AG09309 (cell line): ENCODE measurements at regions not wholly inside any gene's neighbourhood (a gene's known extent, or its start where the extent isn't known, plus 50 kb on each side); places are given as distances from the start of the nearest gene placed in this dataset.

Source experiments
- DNase-seq: peaks from one replicate; pipeline ENCODE4 v3.0.0-alpha.2; 2010; ENCODE audit warnings: low read depth
- H3K4me3 ChIP-seq: 2 replicates; pipeline ENCODE4 v1.5.1; 2011; ENCODE audit warnings: mild to moderate bottlenecking, low read depth, low read length, moderate library complexity; ENCODE audit not compliant: control insufficient read depth
- TF ChIP-seq, protein P1 (sequence below): IDR thresholded peaks from 2 replicates; pipeline ENCODE4 v1.5.1; 2011; ENCODE audit warnings: mild to moderate bottlenecking, low read depth, low read length, inconsistent platforms; ENCODE audit not compliant: insufficient read depth, control insufficient read depth; ENCODE audit errors: missing control alignments

DNA sequence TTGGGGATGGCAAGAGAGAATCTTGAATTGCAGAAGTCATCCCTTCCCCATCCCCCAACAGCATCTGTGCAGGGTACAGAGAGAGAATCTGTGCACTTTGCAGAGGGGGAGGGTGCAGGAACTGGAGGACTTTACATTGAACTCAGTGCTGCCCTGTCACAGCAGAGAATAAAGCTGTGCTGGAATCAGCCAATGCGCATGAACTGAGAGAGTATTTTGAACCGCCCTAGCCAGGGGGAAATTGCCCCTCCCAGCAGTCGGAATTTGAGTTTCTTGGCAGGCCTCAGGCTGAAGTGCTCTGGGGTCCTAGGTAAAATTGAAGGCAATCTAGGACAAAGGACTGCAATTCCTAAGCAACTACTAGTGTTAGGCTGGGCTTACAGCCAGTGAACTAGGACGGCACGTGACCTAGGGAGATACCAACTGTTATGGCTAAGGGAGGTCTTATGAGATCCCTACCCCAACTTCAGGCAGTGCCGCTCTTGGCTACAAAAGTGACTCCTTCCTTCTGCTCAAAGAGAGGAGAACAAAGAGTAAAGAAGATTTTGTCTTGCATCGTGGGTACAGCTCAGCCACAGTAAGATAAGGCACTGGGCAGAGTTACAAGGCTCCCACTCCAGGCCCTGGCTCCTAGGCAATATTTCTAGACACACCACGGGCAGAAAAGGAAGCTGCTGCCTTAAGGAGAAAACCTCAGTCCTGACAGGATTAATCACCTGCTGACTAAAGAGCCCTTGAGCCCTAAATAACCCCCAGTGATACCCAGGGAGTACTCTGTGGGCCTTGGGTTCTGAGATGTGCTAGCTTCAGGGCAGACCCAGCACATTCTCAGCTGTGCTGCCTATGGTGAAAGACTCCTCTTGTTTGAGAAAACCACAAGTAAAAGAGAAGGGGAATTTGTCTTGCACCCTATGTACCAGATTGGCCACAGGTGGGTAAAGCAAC is 300.5 kb upstream of the ALCAM start:
- DNase-seq: no peak
- H3K4me3 ChIP-seq: no peak overlapping the region
- TF ChIP-seq, protein P1, sequence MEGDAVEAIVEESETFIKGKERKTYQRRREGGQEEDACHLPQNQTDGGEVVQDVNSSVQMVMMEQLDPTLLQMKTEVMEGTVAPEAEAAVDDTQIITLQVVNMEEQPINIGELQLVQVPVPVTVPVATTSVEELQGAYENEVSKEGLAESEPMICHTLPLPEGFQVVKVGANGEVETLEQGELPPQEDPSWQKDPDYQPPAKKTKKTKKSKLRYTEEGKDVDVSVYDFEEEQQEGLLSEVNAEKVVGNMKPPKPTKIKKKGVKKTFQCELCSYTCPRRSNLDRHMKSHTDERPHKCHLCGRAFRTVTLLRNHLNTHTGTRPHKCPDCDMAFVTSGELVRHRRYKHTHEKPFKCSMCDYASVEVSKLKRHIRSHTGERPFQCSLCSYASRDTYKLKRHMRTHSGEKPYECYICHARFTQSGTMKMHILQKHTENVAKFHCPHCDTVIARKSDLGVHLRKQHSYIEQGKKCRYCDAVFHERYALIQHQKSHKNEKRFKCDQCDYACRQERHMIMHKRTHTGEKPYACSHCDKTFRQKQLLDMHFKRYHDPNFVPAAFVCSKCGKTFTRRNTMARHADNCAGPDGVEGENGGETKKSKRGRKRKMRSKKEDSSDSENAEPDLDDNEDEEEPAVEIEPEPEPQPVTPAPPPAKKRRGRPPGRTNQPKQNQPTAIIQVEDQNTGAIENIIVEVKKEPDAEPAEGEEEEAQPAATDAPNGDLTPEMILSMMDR: no peak

DNA sequence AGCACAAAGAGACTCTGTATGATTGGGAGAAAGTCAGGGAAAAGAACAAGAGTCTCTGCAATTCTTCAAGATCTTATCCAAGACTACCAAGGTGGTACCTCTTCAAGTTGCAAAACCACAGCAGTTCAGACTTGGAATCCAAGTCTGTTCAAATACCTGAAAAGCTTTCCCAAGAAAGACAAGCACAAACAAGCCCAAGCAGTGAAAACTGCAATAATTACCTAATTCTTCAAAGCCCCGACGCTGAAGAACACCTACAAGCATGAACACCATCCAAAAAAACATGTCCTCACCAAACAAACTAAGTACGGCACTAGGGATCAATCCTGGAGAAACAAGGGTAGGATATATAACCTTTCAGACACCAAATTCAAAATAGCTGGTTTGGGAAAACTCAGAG is 299.3 kb upstream of the ALCAM start:
- TF ChIP-seq, protein P1: no peak
- H3K4me3 ChIP-seq: no peak overlapping the region
- DNase-seq: no peak

DNA sequence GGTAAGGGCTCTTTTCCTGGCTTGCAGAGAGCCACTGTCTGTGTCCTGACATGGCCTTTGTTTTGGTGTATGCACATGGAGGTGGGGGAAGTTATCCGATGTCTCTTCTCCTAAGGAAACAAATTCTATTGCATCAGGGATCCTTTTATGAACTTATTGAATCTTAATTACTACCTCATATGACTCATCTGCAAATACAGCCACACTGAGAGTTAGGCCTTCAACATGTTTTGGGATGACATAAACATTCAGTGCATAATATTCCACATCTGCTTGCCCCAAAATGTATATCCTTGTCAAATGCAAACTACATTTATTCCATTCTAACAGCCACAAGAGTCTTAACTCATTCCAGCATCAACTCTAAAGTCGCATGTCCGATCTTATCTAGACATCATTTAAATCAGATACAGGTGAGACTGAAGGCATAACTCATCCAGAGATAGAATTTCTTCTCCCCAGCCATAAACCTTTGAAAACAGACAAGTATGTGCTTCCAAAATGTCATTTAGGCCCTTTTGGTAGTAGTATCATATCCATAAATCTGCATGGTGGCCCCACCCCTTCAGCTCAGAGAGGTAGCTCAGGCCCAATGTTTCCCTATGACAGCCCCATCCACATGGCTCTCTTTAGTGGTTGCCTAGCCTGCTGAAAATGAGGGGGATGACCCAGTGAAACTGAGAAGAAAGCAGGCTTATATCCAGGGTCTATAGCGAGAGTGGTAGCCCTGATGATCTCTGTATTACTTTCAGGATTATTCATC is 289.5 kb upstream of the ALCAM start:
- TF ChIP-seq, protein P1: no peak
- DNase-seq: no peak
- no peak overlapping the region for H3K4me3 ChIP-seq

DNA sequence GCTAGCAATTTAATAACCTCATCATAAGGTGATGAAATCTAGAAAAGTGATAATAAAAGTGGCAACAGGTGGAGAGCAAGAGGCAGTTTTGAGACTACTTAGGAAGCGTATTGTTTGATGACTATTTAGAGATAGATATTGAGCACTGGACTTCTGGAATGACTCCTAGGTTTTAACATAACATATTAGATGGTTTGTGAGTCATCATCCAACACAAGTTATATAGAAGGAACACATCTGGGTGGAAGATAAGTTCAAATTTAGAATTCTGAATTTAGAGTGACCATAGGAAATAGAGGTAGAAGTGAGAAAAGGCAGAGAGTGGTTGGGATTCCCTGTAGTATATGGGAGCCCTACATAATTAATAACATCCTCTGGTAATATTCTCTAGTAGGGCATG is 282.8 kb upstream of the ALCAM start:
- no peak for DNase-seq

DNA sequence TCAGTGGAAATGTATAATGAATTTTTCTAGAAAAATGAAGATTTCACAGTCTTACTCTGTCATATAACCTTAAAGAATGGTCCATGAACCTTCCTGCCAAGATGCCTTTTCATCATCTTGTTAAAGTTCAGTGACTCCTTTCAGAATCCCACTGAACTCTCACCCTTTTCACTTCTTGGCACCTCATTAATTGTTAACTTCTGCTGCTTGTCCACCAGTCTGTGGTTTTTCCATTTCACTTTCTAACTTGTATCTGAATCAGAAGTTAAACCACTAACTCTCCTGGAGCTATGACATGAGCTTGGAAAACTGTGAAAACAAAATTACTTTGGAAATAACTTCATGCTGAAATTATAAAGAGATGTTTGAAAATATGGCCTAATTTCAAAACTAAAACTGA is 281.2 kb upstream of the ALCAM start:
- H3K4me3 ChIP-seq: no peak overlapping the region
- TF ChIP-seq, protein P1: no peak
- no peak for DNase-seq

More for the DNA sequence above, 282.8 kb upstream of the ALCAM start:
- TF ChIP-seq, protein P1: no peak
- H3K4me3 ChIP-seq: no peak overlapping the region

DNA sequence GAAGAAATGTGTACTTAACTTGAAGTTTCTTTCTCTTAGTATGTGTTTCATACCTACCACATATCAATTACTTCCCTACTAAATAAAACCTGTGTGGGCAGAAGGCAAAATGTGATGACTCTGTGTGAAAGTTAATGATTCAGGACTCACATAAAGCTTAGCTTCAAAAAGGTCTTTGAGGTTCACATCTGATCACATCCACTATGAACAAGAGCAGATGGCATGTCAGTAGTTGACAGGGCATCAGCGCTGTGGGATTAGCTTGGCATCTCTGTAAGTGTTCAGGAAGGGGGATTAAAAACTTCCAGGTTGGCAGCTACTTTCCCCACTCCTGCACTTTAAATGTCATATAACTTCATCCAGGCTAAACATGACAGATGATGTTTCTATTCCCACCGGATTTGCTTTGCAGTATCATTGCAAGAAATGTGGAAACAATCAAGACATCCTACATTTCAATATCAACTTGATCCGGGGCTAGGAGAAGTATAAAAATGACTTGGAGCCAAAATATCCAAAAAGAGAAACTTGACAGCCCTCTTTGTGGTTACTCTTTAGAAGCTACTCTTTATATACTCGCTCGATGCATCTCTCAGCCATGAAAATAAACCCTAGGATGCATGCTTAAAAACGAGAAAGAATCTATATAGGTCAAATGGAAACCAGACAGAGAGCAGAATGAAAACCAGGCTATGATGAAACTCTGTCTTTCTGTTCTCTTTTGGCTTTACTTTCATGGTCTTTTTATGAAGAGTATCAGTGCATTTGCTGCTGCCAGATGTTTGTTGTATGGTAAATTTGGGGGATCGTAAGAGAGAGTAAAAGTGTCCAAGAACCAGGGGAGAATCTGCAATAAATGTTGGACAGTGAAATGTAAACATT is 273.1 kb upstream of the ALCAM start:
- TF ChIP-seq, protein P1: no peak
- no peak for DNase-seq
- H3K4me3 ChIP-seq: no peak overlapping the region
